Kidney (tissue), 13 donors: ENCODE measurements at regions not wholly inside any gene's neighbourhood (a gene's known extent, or its start where the extent isn't known, plus 50 kb on each side); places are given as distances from the start of the nearest gene placed in this dataset.
A peak's percentile ranks its signal among the peaks of the same experiment; 100 is the strongest.

Source experiments
- DNase-seq, 5 donors: peaks; one replicate each; pipeline ENCODE4 v3.0.0-alpha.2; 2013 to 2020
- FAIRE-seq: peaks from 2 replicates; lab custom pipeline; 2012; peaks lifted over from hg19 to GRCh38; lab: Jason Lieb, UNC
- H3K27ac ChIP-seq, 2 donors: one replicate each; pipeline ENCODE4 v1.7.0; 2013; ENCODE audit warnings: low read depth in 2 of 2, low read length in 2 of 2, inconsistent platforms in 1 of 2
- H3K27me3 ChIP-seq: one replicate; pipeline ENCODE4 v1.7.1; 2013; ENCODE audit warnings: low read length, inconsistent platforms; ENCODE audit not compliant: control insufficient read depth, insufficient read depth
- H3K36me3 ChIP-seq, 3 donors: one replicate each; pipeline versions ENCODE4 v1.7.0 to v1.7.1; 2013; ENCODE audit warnings: low read length in 3 of 3, control low read depth in 1 of 3, inconsistent platforms in 1 of 3; ENCODE audit not compliant: insufficient read depth in 3 of 3, control insufficient read depth in 2 of 3
- H3K4me1 ChIP-seq, 3 donors: one replicate each; pipeline versions ENCODE4 v1.7.0 to v1.7.1; 2013; ENCODE audit warnings: low read length in 3 of 3, inconsistent platforms in 1 of 3, low read depth in 1 of 3; ENCODE audit not compliant: control insufficient read depth in 2 of 3, insufficient read depth in 2 of 3
- H3K4me3 ChIP-seq, 3 donors: one replicate each; pipeline versions ENCODE4 v1.7.0 to v1.8.1; 2013; ENCODE audit warnings: low read length in 3 of 3, control low read depth in 1 of 3, inconsistent platforms in 1 of 3
- H3K9ac ChIP-seq, 3 donors: one replicate each; pipeline versions ENCODE4 v1.7.0 to v1.7.1; 2013; ENCODE audit warnings: low read length in 3 of 3, control low read depth in 1 of 3, inconsistent platforms in 1 of 3
- H3K9me3 ChIP-seq, 3 donors: one replicate each; pipeline versions ENCODE4 v1.7.0 to v1.7.1; 2013; ENCODE audit warnings: low read length in 3 of 3, control low read depth in 1 of 3, inconsistent platforms in 1 of 3; ENCODE audit not compliant: control insufficient read depth in 2 of 3, insufficient read depth in 1 of 3
- CTCF ChIP-seq: IDR thresholded peaks from 3 replicates; pipeline ENCODE4 v1.5.1; 2012; ENCODE audit warnings: mild to moderate bottlenecking, moderate library complexity, borderline replicate concordance; ENCODE audit not compliant: insufficient read depth; ENCODE audit errors: extremely low read depth
- intact Hi-C: fragments of 100-400 bp; cut with DNase I; formaldehyde crosslinking; loops from one replicate; pipeline ENCODE4 v1.11.1; 2022
- donor health status: control.
- donor health status: control.
- donor health status: control.
- donor health status: control.
- donor health status: control.
- donor health status: DM: yes; HTN: yes; CAD: no.
- donor health status: Normal renal cell carcinoma (clear cell type).

GRCh38 chr13:106986687-106987426, 418.9 kb upstream of the ARGLU1 start:
- Histone ChIP-seq H3K9ac (no peak overlapping the region), H3K4me3 (no peak overlapping the region), H3K9me3 (no peaks in the 10 kb centered on the region), H3K27ac (no peak overlapping the region), H3K4me1 (no peaks in the 10 kb centered on the region), H3K36me3 (no peaks in the 10 kb centered on the region), H3K27me3 (no peaks in the 10 kb centered on the region)
- FAIRE-seq (no peak), DNase-seq (no peak)
- intact Hi-C loops: no loop called here
- no peak for TF ChIP-seq CTCF

GRCh38 chr13:106986033-106986484, 418.1 kb upstream of the ARGLU1 start:
- intact Hi-C loops: no loop called here
- Histone ChIP-seq H3K9me3 (no peaks in the 10 kb centered on the region), H3K4me1 (no peaks in the 10 kb centered on the region), H3K36me3 (no peaks in the 10 kb centered on the region), H3K27me3 (no peaks in the 10 kb centered on the region), H3K4me3 (no peak overlapping the region), H3K27ac (no peak overlapping the region), H3K9ac (no peak overlapping the region)
- DNase-seq (peak in 1 of 5 donors; percentile 3), FAIRE-seq (no peak)
- TF ChIP-seq CTCF: no peak

GRCh38 chr13:106985481-106985880, 417.5 kb upstream of the ARGLU1 start:
- no peaks in the 10 kb centered on the region for H3K27me3 ChIP-seq
- H3K4me1 ChIP-seq: no peaks in the 10 kb centered on the region
- H3K27ac ChIP-seq: no peak overlapping the region
- intact Hi-C loops: no loop called here
- no peak for DNase-seq
- H3K4me3 ChIP-seq: no peak overlapping the region
- H3K36me3 ChIP-seq: no peaks in the 10 kb centered on the region
- FAIRE-seq: peak; percentile 6
- no peak overlapping the region for H3K9ac ChIP-seq
- no peak for TF ChIP-seq CTCF
- no peaks in the 10 kb centered on the region for H3K9me3 ChIP-seq

- no peak for FAIRE-seq
These were observed 413.1 kb upstream of the ARGLU1 start for GRCh38 chr13:106981051-106981450.

More at GRCh38 chr13:106981051-106981450, 413.1 kb upstream of the ARGLU1 start:
- Histone ChIP-seq H3K4me1 (no peaks in the 10 kb centered on the region), H3K4me3 (no peak overlapping the region), H3K36me3 (no peaks in the 10 kb centered on the region), H3K27ac (no peak overlapping the region), H3K9ac (no peak overlapping the region), H3K9me3 (no peaks in the 10 kb centered on the region), H3K27me3 (no peaks in the 10 kb centered on the region)
- intact Hi-C loops: no loop called here
- TF ChIP-seq CTCF: no peak
- no peak for DNase-seq
